HUES64 (cell line): ENCODE measurements at regions not wholly inside any gene's neighbourhood (a gene's known extent, or its start where the extent isn't known, plus 50 kb on each side); places are given as distances from the start of the nearest gene placed in this dataset.

ENCODE experiments used
- H3K27ac ChIP-seq: 2 replicates; pipeline ENCODE4 v1.7.0; 2013; ENCODE audit warnings: low read depth, low read length, inconsistent platforms
- H3K27me3 ChIP-seq: 2 replicates; pipeline ENCODE4 v1.6.1; 2013; ENCODE audit warnings: mild to moderate bottlenecking, low read length; ENCODE audit not compliant: insufficient read depth
- H3K36me3 ChIP-seq: 2 replicates; pipeline ENCODE4 v1.6.1; 2013; ENCODE audit warnings: mild to moderate bottlenecking, low read length; ENCODE audit not compliant: insufficient read depth
- H3K4me1 ChIP-seq: 2 replicates; pipeline ENCODE4 v1.6.1; 2013; ENCODE audit warnings: mild to moderate bottlenecking, low read length, moderate library complexity; ENCODE audit not compliant: insufficient read depth
- H3K4me3 ChIP-seq: 2 replicates; pipeline ENCODE4 v1.5.1; 2013; ENCODE audit warnings: mild to moderate bottlenecking, low read length, moderate library complexity
- H3K9ac ChIP-seq: 2 replicates; pipeline ENCODE4 v1.6.1; 2013; ENCODE audit warnings: mild to moderate bottlenecking, low read depth, low read length
- H3K9me3 ChIP-seq: 2 replicates; pipeline ENCODE4 v1.6.1; 2013; ENCODE audit warnings: low read depth, low read length; ENCODE audit not compliant: insufficient read depth
- WGBS: fragments of 150-250, 120-280 bp; methylation state at CpG from one replicate; pipeline ENCODE4 v1.1.7; 2013; ENCODE audit warnings: missing lambda C conversion rate; 5-methylcytosine and 5-hydroxymethylcytosine counted together

- Histone ChIP-seq H3K27me3 (peaks cover 9% of the 10 kb centered on the region; the same call in 1 of the 2 replicates), H3K4me1 (0 out of 2 replicates have a peak, but pooled peaks cover 5% of the 10 kb centered on the region), H3K4me3 (no peak overlapping the region), H3K36me3 (no peaks in the 10 kb centered on the region), H3K27ac (no peak overlapping the region), H3K9me3 (no peaks in the 10 kb centered on the region), H3K9ac (no peak overlapping the region)
- WGBS, result 95% methylated on average over 6 of the region's 6 CpGs
Measured at GRCh38 chr5:77882670-77883257, 106.6 kb upstream of the TBCA start.

- Histone ChIP-seq H3K27me3 (peaks cover 9% of the 10 kb centered on the region), H3K9ac (no peak overlapping the region), H3K36me3 (no peaks in the 10 kb centered on the region), H3K4me1 (0 out of 2 replicates have a peak, but pooled peaks cover 5% of the 10 kb centered on the region), H3K9me3 (no peaks in the 10 kb centered on the region), H3K27ac (no peak overlapping the region), H3K4me3 (no peak overlapping the region)
- WGBS, result 92% methylated on average over 7 of the region's 7 CpGs
Measured at GRCh38 chr5:77881528-77881927, 105.4 kb upstream of the TBCA start.

DNA sequence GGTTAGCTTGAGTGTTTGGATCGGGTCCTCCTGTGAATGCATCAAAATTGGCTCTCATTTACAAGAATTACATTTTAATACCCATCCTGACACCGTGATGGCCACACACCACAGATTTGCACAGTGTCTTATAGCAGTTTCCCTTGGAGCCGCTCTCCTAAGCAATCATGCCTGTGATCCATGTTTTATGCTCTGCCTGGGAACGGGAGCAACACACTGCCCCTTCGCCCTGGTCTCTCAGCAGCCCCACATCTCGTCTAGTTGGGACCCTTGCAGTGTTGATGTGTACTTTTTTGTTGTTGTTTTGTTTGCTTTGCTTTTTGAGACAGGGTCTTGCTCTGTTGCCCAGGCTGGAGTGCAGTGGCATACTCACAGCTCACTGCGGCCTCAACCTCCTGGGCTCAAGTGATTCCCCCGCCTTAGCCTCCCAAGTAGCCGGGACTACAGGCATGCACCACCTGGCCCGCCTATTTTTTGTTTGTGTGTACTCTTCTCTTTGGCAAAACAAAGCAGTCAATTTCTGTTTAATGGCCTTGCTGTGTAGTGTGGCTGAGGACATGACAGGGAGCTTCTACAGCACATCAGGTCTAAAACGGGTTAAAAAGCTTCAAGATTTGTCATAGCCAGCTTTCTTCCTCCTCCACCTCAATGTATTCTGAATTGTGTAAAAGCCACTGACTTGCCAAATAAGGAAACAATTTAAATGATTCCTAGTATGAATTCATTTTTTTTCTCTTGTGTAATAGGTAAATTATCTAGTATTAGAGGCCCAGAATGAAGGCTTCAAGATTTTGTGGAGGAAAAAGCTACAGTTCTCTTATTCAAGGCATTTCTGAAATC lies 101.6 kb upstream of the TBCA start:
- WGBS, result 92% methylated on average over 11 of the region's 11 CpGs

GRCh38 chr5:77876862-77877502 lies 100.8 kb upstream of the TBCA start:
- Histone ChIP-seq H3K36me3 (no peaks in the 10 kb centered on the region), H3K9ac (no peak overlapping the region), H3K4me3 (no peak overlapping the region), H3K9me3 (no peaks in the 10 kb centered on the region), H3K4me1 (no peaks in the 10 kb centered on the region), H3K27me3 (peaks cover 3% of the 10 kb centered on the region; the same call in 1 of the 2 replicates), H3K27ac (no peak overlapping the region)
- WGBS, result 91% methylated on average over 8 of the region's 8 CpGs

More for the DNA sequence above, 101.6 kb upstream of the TBCA start:
- no peaks in the 10 kb centered on the region for H3K4me1 ChIP-seq
- no peak overlapping the region for H3K27ac ChIP-seq
- H3K4me3 ChIP-seq, result no peak overlapping the region
- no peaks in the 10 kb centered on the region for H3K36me3 ChIP-seq
- no peaks in the 10 kb centered on the region for H3K9me3 ChIP-seq
- no peak overlapping the region for H3K9ac ChIP-seq
- H3K27me3 ChIP-seq, result peaks cover 3% of the 10 kb centered on the region; the same call in 1 of the 2 replicates

DNA sequence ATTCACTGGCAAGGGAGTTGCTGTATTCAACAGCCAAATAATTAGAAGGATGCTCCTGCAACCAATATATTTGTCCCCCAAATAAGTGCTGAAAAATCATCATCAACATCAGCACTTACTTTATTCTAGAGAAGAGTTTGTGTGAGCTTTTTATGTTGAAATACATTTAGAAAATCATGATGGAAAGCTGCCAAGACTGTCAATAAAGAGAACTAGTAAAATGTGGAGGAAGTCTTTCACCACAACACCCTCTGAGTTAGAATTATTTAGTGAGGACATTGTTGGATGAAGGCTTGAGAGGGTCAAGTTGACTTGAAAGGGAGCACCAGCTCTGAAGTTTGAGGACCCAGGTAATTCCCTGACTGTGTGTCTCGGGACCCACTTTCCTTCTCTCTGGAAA lies 100.2 kb upstream of the TBCA start:
- H3K27me3 ChIP-seq, result peaks cover 3% of the 10 kb centered on the region; the same call in 1 of the 2 replicates
- H3K4me1 ChIP-seq, result no peaks in the 10 kb centered on the region
- no peak overlapping the region for H3K9ac ChIP-seq
- H3K27ac ChIP-seq, result no peak overlapping the region
- H3K4me3 ChIP-seq, result no peak overlapping the region
- no peaks in the 10 kb centered on the region for H3K9me3 ChIP-seq
- H3K36me3 ChIP-seq, result no peaks in the 10 kb centered on the region
- 82% methylated on average over 1 of the region's 1 CpG for WGBS

GRCh38 chr5:77874691-77875090 lies 98.6 kb upstream of the TBCA start:
- Histone ChIP-seq H3K4me1 (no peaks in the 10 kb centered on the region), H3K9ac (no peak overlapping the region), H3K27me3 (peaks cover 3% of the 10 kb centered on the region; the same call in 1 of the 2 replicates), H3K9me3 (no peaks in the 10 kb centered on the region), H3K27ac (no peak overlapping the region), H3K36me3 (no peaks in the 10 kb centered on the region), H3K4me3 (no peak overlapping the region)
- 89% methylated on average over 6 of the region's 6 CpGs for WGBS

- peaks cover 3% of the 10 kb centered on the region; the same call in 1 of the 2 replicates for H3K27me3 ChIP-seq
- no peaks in the 10 kb centered on the region for H3K9me3 ChIP-seq
- no peak overlapping the region for H3K4me3 ChIP-seq
- H3K4me1 ChIP-seq, result no peaks in the 10 kb centered on the region
- H3K27ac ChIP-seq, result no peak overlapping the region
- H3K9ac ChIP-seq, result no peak overlapping the region
- no peaks in the 10 kb centered on the region for H3K36me3 ChIP-seq
Measured at GRCh38 chr5:77873239-77873638, 97.1 kb upstream of the TBCA start.

DNA sequence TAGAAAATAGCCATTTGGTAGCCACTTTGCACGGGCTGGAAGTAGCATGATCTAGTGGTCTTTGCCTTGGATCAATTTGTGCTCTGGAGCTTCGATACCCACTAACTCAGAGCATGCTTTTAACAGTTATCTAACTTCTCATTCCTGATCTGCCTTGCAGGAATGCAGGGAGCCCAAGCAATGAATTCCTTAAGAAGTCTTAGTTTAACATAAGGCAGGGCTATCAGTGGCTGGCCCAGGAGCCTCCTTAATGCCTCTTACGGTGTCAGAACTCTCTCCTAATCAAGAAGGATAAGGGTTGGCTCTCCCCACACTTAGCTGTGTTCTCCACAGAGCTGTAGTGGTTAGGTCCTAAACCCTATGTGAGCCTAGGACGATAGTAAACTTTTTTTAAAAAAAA lies 95.8 kb upstream of the TBCA start:
- Histone ChIP-seq H3K27me3 (peaks cover 3% of the 10 kb centered on the region; the same call in 1 of the 2 replicates), H3K36me3 (no peaks in the 10 kb centered on the region), H3K4me3 (no peak overlapping the region), H3K9me3 (no peaks in the 10 kb centered on the region), H3K9ac (no peak overlapping the region), H3K4me1 (no peaks in the 10 kb centered on the region), H3K27ac (no peak overlapping the region)
- WGBS, result 72% methylated on average over 3 of the region's 4 CpGs

DNA sequence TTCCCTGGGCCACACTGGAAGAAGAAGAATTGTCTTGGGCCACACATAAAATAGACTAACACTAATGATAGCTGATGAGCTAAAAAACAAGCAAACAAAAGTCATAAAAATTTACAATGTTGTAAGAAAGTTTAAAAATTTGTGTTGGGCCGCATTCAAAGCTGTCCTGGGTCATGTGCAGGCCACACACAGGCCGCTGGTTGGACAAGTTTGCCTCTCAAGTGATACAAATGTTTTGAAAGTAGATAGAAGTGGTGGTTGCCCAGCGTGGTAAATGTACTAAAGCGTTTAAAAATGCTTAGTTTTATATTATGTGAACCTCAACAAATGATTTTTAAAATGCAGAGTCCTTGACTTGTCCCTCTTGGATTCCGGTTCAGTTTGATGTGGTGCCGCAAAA lies 94.9 kb upstream of the TBCA start:
- WGBS, result 96% methylated on average over 6 of the region's 6 CpGs
- no peak overlapping the region for H3K4me3 ChIP-seq
- 0 out of 2 replicates have a peak, but pooled peaks cover 3% of the 10 kb centered on the region for H3K27me3 ChIP-seq
- no peaks in the 10 kb centered on the region for H3K9me3 ChIP-seq
- H3K36me3 ChIP-seq, result no peaks in the 10 kb centered on the region
- H3K4me1 ChIP-seq, result no peaks in the 10 kb centered on the region
- H3K27ac ChIP-seq, result no peak overlapping the region
- no peak overlapping the region for H3K9ac ChIP-seq

DNA sequence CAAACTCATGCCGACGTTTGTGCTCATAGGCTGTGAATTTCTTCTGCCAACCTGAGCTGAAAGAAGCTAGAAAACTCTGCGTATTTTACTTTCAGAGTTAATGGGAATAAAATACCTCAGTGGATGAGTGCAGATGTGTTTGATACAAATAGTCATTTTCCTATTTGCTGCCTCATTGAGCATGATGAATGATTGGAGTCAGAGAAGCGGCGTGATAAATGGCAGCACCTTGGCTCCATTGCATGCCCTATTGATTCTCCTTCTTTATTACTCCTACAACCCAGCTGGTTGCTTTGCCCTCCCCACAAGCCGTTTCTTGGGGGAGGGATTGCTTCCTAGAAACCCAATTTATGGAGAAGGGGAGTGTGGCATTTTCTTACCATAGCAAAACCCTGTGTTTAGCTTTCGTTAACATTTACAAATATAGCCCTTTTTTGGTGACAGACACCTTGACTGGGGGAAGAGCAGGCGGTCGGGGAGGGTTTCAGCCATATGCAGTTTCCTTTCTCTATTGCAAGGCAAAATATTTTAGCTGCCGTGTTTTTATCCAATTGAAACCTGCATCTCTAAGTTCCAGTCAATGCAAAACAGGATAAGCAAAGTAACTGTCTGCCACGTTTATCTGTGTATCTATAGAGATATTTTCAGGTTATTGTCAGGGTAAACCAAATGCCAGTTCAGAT lies 93.1 kb upstream of the TBCA start:
- H3K9me3 ChIP-seq, result no peaks in the 10 kb centered on the region
- H3K27me3 ChIP-seq, result peaks cover 15% of the 10 kb centered on the region
- H3K9ac ChIP-seq, result no peak overlapping the region
- no peaks in the 10 kb centered on the region for H3K36me3 ChIP-seq
- WGBS, result 85% methylated on average over 10 of the region's 11 CpGs
- no peak overlapping the region for H3K27ac ChIP-seq
- no peaks in the 10 kb centered on the region for H3K4me1 ChIP-seq
- no peak overlapping the region for H3K4me3 ChIP-seq

GRCh38 chr5:77867914-77868313 lies 91.8 kb upstream of the TBCA start:
- H3K9me3 ChIP-seq, result no peaks in the 10 kb centered on the region
- H3K4me3 ChIP-seq, result no peak overlapping the region
- H3K4me1 ChIP-seq, result no peaks in the 10 kb centered on the region
- no peak overlapping the region for H3K27ac ChIP-seq
- 87% methylated on average over 4 of the region's 4 CpGs for WGBS
- no peaks in the 10 kb centered on the region for H3K36me3 ChIP-seq
- H3K9ac ChIP-seq, result no peak overlapping the region
- H3K27me3 ChIP-seq, result peaks cover 29% of the 10 kb centered on the region
